ENCODE measurements at regions not wholly inside any gene's neighbourhood (a gene's known extent, or its start where the extent isn't known, plus 50 kb on each side); places are given as distances from the start of the nearest gene placed in this dataset.

- ATAC-seq, result no peak
Measured at GRCh38 chr6:154561750-154562149, 51.3 kb upstream of the CNKSR3 start.

DNA sequence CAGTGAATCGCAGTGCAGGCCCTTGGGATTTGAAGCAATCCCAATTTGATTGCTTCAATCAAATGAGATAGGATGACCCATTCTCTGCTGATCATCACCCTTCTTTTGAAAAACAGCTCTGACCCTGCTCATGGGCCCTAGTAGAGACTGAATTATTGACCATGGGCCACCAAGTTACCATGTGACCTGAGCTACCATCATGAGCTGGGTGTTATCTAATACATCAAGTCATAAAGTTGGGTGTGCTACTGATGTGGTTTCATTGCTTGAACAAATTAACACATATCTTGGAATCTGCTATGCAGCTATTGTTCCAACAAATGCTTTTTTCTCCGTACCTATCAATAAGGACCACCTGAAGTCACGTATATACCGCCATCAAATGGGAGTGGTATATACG, 54.8 kb upstream of the CNKSR3 start:
- DNase-seq (ENCODE audit: missing footprints) (no peak), ATAC-seq (no peak)
- intact Hi-C loops (cut with DNase I), result no loop called here

More at GRCh38 chr6:154561750-154562149, 51.3 kb upstream of the CNKSR3 start:
- intact Hi-C loops (cut with DNase I), result no loop called here
- no peak for DNase-seq (ENCODE audit: missing footprints)

GRCh38 chr6:154566866-154567265, 56.4 kb upstream of the CNKSR3 start:
- intact Hi-C loops (cut with DNase I), result no loop called here
- ATAC-seq, result no peak
- DNase-seq (ENCODE audit: missing footprints), result no peak

DNA sequence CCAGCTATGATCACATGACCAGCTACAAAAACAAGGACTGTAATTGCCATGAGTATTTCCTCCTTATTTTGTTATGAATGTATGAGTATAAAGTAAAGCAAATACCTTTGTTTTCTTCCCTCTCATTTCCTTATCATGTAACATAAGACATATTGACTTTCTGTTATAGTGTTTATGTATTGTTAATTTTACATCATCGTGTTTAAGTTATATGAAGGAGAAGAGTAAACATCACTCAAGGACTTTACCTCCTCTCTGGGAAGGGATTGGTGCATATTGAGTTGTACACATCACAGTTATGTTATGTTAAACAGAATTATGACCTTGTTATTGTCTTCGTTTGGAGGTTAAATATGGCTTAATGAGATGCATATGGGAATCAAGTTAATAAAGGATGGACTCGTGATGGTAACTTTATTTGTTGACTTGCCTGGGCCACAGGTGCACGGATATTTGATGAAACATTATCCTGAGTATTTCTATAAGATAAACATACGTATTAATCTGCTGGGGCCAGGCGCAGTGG, 57.3 kb upstream of the CNKSR3 start:
- no peak for DNase-seq (ENCODE audit: missing footprints)
- no peak for ATAC-seq
- intact Hi-C loops (cut with DNase I), result no loop called here

GRCh38 chr6:154569156-154569862, 58.8 kb upstream of the CNKSR3 start:
- intact Hi-C loops (cut with DNase I), result no loop called here
- DNase-seq (ENCODE audit: missing footprints) (no peak), ATAC-seq (no peak)

GRCh38 chr6:154570505-154570904, 60.0 kb upstream of the CNKSR3 start:
- no peak for DNase-seq (ENCODE audit: missing footprints)
- ATAC-seq, result no peak
- intact Hi-C loops (cut with DNase I), result no loop called here

DNA sequence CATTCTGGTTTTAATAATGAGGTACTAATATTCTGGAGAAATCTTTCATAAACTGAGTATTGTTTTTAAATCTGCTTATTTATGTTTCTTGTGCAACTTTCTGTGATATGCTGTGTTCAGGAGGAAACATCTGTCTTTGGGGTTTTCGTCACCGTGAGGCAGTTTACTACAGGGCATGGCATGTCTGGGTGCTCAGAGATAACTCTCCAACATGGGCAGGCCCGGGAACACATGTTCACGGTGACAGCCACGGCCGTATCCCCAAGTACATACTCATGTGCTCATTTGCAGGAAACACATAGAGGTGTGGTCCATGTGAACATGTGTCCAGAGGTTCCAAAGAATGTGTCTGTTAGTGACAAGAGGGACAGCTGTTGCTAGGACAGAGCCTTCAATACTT, 62.1 kb upstream of the CNKSR3 start:
- intact Hi-C loops (cut with DNase I), result no loop called here
- no peak for ATAC-seq
- no peak for DNase-seq (ENCODE audit: missing footprints)

DNA sequence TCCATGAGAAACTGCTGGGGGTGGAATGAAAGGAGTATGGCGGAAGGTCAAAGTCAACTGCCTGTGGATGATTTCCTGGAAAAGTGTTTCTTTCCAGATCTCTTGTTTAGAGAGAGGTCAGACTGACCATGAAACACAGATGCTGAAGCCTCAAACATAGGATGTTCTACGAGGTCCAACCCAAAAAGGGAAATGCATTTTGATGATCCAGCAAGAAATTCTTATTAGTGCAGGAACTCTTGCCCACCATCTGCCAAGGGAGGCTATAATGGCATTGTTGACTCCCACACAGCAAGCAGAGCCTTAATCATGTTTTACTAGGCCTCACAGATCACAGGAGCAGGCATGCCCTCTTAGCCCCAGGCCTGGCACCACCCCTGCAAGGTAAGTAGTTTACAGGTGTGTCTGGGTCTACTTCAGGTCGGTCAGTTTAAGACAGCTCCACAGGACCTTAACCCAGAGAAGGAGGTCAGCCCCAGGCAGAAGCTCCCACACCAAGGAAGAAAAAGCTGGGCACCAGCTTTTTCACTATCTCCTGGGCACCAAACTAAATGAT, 67.6 kb upstream of the CNKSR3 start:
- ATAC-seq (no peak), DNase-seq (ENCODE audit: missing footprints) (no peak)
- intact Hi-C loops (cut with DNase I), result no loop called here

- intact Hi-C loops (cut with DNase I), result no loop called here
- DNase-seq (ENCODE audit: missing footprints) (no peak), ATAC-seq (no peak)
Measured at GRCh38 chr6:154579046-154579445, 68.6 kb upstream of the CNKSR3 start.

DNA sequence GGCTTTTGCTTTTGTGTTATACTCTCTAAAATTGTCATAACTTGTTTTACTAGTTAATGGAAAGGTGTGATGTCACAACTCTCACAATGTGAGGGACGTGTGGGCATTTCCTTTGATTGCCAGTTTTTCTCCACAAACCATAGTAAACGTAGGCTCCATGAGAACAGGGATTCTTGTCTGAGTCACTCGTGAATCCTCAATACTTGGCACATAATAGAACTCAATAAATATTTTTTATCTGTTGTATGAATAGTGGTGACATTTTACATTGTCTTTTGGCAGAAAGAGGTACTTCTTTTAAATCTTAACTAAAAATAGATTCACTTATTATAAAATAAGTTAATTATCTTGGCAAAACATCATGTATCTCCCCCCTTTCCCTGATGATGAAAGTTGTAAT, 69.0 kb upstream of the CNKSR3 start:
- intact Hi-C loops (cut with DNase I), result no loop called here
- DNase-seq (ENCODE audit: missing footprints) (no peak), ATAC-seq (no peak)

- DNase-seq (ENCODE audit: missing footprints) (no peak), ATAC-seq (no peak)
- intact Hi-C loops (cut with DNase I), result no loop called here
Measured at GRCh38 chr6:154580397-154581135, 70.1 kb upstream of the CNKSR3 start.

GRCh38 chr6:154582696-154583095, 72.2 kb upstream of the CNKSR3 start:
- ATAC-seq (no peak), DNase-seq (ENCODE audit: missing footprints) (no peak)
- intact Hi-C loops (cut with DNase I), result no loop called here

GRCh38 chr6:154583546-154584188, 73.2 kb upstream of the CNKSR3 start:
- ATAC-seq, result no peak
- DNase-seq (ENCODE audit: missing footprints), result no peak

GRCh38 chr6:154590756-154591155, 80.3 kb upstream of the CNKSR3 start:
- intact Hi-C loops (cut with DNase I), result loop anchor here (2.0 to 5.0 kb wide), 2 partner anchors 83 to 180 kb away; no protein-coding TSS in a partner anchor
- DNase-seq (ENCODE audit: missing footprints) (no peak), ATAC-seq (no peak)

More at GRCh38 chr6:154583546-154584188, 73.2 kb upstream of the CNKSR3 start:
- intact Hi-C loops (cut with DNase I), result no loop called here

DNA sequence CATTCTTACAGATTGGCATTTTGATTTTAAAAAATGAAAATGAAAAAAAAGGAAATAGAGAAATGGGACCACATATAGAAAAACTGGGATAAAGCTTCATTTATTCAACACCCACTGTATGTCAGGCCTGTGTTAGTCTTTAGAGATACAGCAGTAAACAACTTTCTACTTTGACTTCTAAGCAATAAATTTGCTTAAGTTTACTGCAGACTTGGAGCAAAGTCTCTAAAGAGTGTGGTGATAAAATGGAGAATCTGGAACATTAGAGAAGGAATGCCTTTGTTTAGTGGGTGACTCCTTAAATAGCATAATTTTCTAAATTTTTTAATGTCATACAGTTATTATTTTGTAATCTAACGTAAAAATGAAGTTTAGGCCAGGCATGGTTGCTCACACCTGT, 80.7 kb upstream of the CNKSR3 start:
- no peak for ATAC-seq
- intact Hi-C loops (cut with DNase I), result loop anchor here (2.0 to 5.0 kb wide), 2 partner anchors 84 to 180 kb away; no protein-coding TSS in a partner anchor
- DNase-seq (ENCODE audit: missing footprints), result no peak

DNA sequence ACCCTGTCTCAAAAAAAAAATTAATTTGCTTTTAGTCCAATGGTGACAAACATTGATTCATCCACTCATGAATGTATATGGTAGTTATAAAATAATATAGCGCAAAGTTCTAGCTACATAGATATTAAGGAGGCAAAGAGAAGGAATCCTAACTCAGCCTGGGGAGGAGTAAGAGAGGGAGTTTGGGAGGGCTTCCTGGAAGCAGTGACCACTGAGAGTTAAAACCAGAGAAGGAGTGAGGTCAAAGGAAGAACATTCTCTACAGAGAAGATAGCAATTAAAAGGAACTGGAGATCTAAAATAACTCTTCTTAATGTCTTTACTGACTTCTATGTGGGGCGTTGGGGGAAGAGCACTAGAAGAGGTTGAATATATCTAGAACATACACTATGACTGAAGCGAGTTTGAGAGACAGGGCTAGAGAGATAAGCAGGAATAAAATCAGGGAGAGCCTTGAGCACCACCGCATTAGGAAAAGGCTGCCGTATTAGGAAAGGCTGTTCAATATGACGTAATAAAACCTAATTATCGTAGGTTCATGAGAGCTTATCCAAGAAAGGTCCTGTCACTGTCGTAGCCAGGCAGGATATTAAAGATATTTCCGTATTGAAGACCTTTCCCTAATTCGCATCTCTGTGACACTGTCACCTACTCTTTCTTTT, 81.8 kb upstream of the CNKSR3 start:
- intact Hi-C loops (cut with DNase I), result loop anchor here (5.0 kb wide), 1 partner anchor 85 kb away; no protein-coding TSS in a partner anchor
- no peak for ATAC-seq

DNA sequence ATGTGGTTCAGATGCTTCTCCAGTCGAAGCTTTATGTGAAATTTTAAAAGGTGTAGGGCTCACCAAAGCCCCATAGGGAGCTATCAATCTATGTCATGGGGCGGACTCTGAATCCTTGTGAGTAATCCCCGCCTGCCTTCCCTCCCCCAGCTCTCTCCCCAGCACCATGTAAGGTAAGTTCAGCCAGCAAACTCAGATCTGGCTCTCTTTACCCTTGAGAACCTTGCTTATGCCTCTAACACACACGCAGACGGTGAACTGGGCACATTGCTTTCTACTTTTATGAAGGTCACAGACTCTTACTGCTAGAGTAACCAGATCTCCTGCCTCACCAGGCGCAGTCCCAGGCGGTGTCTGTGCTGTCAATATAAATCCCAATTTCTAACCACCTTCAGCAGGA, 82.6 kb upstream of the CNKSR3 start:
- DNase-seq (ENCODE audit: missing footprints) (no peak), ATAC-seq (peak; percentile 89)
- intact Hi-C loops (cut with DNase I), result loop anchor here (5.0 kb wide), 1 partner anchor 86 kb away; no protein-coding TSS in a partner anchor

More for the DNA sequence above, 81.8 kb upstream of the CNKSR3 start:
- no peak for DNase-seq (ENCODE audit: missing footprints)

- intact Hi-C loops (cut with DNase I), result loop anchor here (5.0 kb wide), 1 partner anchor 87 kb away; no protein-coding TSS in a partner anchor
- no peak for DNase-seq (ENCODE audit: missing footprints)
- no peak for ATAC-seq
Measured at GRCh38 chr6:154594496-154595198, 84.2 kb upstream of the CNKSR3 start.

Data from Right ventricle myocardium inferior (tissue), 1 donor.